Stimulated activated CD4-positive, alpha-beta T cell treated with anti-CD3 and anti-CD28 coated beads, Interleukin-4, amount 100 ng/mL, for 24 hours (primary cell): ENCODE measurements at regions not wholly inside any gene's neighbourhood (a gene's known extent, or its start where the extent isn't known, plus 50 kb on each side); places are given as distances from the start of the nearest gene placed in this dataset.
"Not testable (repeated sequence)": the region's sequence is repeated elsewhere in the genome, so short reads cannot be mapped to it uniquely, and the experiment has no call there.

Experiments used
- DNase-seq: peaks from one replicate; pipeline ENCODE4 v3.0.0-alpha.2; 2020

GRCh38 chr2:84286878-84287277 is 172.2 kb downstream of the SUCLG1 start:
- DNase-seq: no peak

- DNase-seq: no peak
These were observed 173.9 kb downstream of the SUCLG1 start for GRCh38 chr2:84285056-84285747.

- DNase-seq: no peak
These were observed 175.6 kb downstream of the SUCLG1 start for GRCh38 chr2:84283506-84283905.

- DNase-seq: no peak
These were observed 177.6 kb downstream of the SUCLG1 start for GRCh38 chr2:84281510-84281909.

GRCh38 chr2:84280873-84281272 is 178.2 kb downstream of the SUCLG1 start:
- no peak for DNase-seq

GRCh38 chr2:84278386-84278785 is 180.7 kb downstream of the SUCLG1 start:
- DNase-seq: no peak

- DNase-seq: no peak
These were observed 182.4 kb downstream of the SUCLG1 start for GRCh38 chr2:84276590-84277255.

- no peak for DNase-seq
These were observed 185.7 kb downstream of the SUCLG1 start for GRCh38 chr2:84273406-84273805.

GRCh38 chr2:84271977-84272376 is 187.1 kb downstream of the SUCLG1 start:
- no peak for DNase-seq

GRCh38 chr2:84257831-84258230 is 201.2 kb downstream of the SUCLG1 start:
- no peak for DNase-seq

- no peak for DNase-seq
These were observed 207.3 kb downstream of the SUCLG1 start for GRCh38 chr2:84251651-84252302.

- no peak for DNase-seq
These were observed 209.9 kb downstream of the SUCLG1 start for GRCh38 chr2:84249140-84249539.

- DNase-seq: no peak
These were observed 211.5 kb downstream of the SUCLG1 start for GRCh38 chr2:84247532-84247931.

GRCh38 chr2:84243788-84244733 is 215.0 kb downstream of the SUCLG1 start:
- no peak for DNase-seq

GRCh38 chr2:84238907-84239306 is 220.2 kb downstream of the SUCLG1 start:
- DNase-seq: no peak

GRCh38 chr2:84236288-84236687 is 222.8 kb downstream of the SUCLG1 start:
- DNase-seq: no peak

- no peak for DNase-seq
These were observed 225.0 kb downstream of the SUCLG1 start for GRCh38 chr2:84234103-84234502.

GRCh38 chr2:84231478-84231877 is 227.6 kb downstream of the SUCLG1 start:
- no peak for DNase-seq

- no peak for DNase-seq
These were observed 235.0 kb downstream of the SUCLG1 start for GRCh38 chr2:84224121-84224520.

GRCh38 chr2:84223191-84223590 is 235.9 kb downstream of the SUCLG1 start:
- DNase-seq: no peak

- DNase-seq: not testable (repeated sequence)
These were observed 238.0 kb downstream of the SUCLG1 start for GRCh38 chr2:84221102-84221501.

- DNase-seq: no peak
These were observed 241.6 kb downstream of the SUCLG1 start for GRCh38 chr2:84217456-84217855.

- no peak for DNase-seq
These were observed 244.6 kb downstream of the SUCLG1 start for GRCh38 chr2:84214455-84214854.
